ENCODE measurements at regions not wholly inside any gene's neighbourhood (a gene's known extent, or its start where the extent isn't known, plus 50 kb on each side); places are given as distances from the start of the nearest gene placed in this dataset.
"Not testable (repeated sequence)": the region's sequence is repeated elsewhere in the genome, so short reads cannot be mapped to it uniquely, and the experiment has no call there.

- no peak for DNase-seq
Observed at GRCh38 chr7:131774419-131775220, 218.2 kb upstream of the PODXL start.

- DNase-seq: no peak
Observed at GRCh38 chr7:131773413-131773812, 217.0 kb upstream of the PODXL start.

GRCh38 chr7:131769241-131769640 is 212.8 kb upstream of the PODXL start:
- no peak for DNase-seq

GRCh38 chr7:131767591-131767990 is 211.2 kb upstream of the PODXL start:
- no peak for DNase-seq

GRCh38 chr7:131765575-131765974 is 209.1 kb upstream of the PODXL start:
- no peak for DNase-seq

GRCh38 chr7:131764143-131764775 is 207.8 kb upstream of the PODXL start:
- DNase-seq: no peak

GRCh38 chr7:131762753-131763152 is 206.3 kb upstream of the PODXL start:
- no peak for DNase-seq

- not testable (repeated sequence) for DNase-seq
Observed at GRCh38 chr7:131755801-131756200, 199.4 kb upstream of the PODXL start.

- DNase-seq: no peak
Observed at GRCh38 chr7:131753620-131754222, 197.3 kb upstream of the PODXL start.

GRCh38 chr7:131747658-131748232 is 191.3 kb upstream of the PODXL start:
- no peak for DNase-seq

- no peak for DNase-seq
Observed at GRCh38 chr7:131745390-131746248, 189.2 kb upstream of the PODXL start.

- no peak for DNase-seq
Observed at GRCh38 chr7:131741446-131741845, 185.0 kb upstream of the PODXL start.

GRCh38 chr7:131737746-131738465 is 181.5 kb upstream of the PODXL start:
- DNase-seq: no peak

GRCh38 chr7:131735101-131735500 is 178.7 kb upstream of the PODXL start:
- DNase-seq: no peak

- DNase-seq: no peak
Observed at GRCh38 chr7:131733604-131734003, 177.2 kb upstream of the PODXL start.

- no peak for DNase-seq
Observed at GRCh38 chr7:131727189-131727588, 170.8 kb upstream of the PODXL start.

GRCh38 chr7:131726686-131727085 is 170.3 kb upstream of the PODXL start:
- no peak for DNase-seq

GRCh38 chr7:131726031-131726430 is 169.6 kb upstream of the PODXL start:
- DNase-seq: no peak

GRCh38 chr7:131724776-131725345 is 168.4 kb upstream of the PODXL start:
- no peak for DNase-seq

GRCh38 chr7:131723926-131724325 is 167.5 kb upstream of the PODXL start:
- DNase-seq: no peak

GRCh38 chr7:131722371-131722770 is 165.9 kb upstream of the PODXL start:
- DNase-seq: no peak

- DNase-seq: no peak
Observed at GRCh38 chr7:131721660-131722059, 165.2 kb upstream of the PODXL start.

Measured in activated T-cell treated with anti-CD3 and anti-CD28 coated beads for 4 hours (primary cell).